ENCODE measurements at regions not wholly inside any gene's neighbourhood (a gene's known extent, or its start where the extent isn't known, plus 50 kb on each side); places are given as distances from the start of the nearest gene placed in this dataset.
A peak's percentile ranks its signal among the peaks of the same experiment; 100 is the strongest.
"Not testable (repeated sequence)": the region's sequence is repeated elsewhere in the genome, so short reads cannot be mapped to it uniquely, and the experiment has no call there.

DNA sequence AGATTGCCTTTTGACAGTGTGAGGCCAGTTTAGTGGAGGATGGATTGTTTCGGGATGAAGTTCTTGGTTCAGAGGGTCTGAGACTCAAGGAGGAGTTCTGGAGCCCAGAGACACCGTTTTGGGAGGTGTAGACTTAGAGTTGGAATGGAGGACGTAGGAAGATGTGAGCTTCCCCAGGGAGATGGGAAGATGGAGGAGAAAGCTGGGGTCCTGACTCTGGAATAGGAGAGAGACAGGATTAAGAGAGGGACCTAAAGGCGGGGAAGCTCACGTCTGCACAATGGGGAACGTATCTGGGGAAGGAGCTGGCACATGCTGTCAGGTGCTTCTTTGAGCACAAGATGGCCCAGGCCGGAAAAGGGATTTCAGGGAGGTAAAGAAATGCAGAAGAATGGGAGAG, 71.3 kb upstream of the CLDN5 start:
- Mint-ChIP-seq H3K9me3 (no peaks in the 10 kb centered on the region), H3K4me1 (ENCODE audit: low read depth) (peaks cover 25% of the 10 kb centered on the region), H3K36me3 (ENCODE audit: low read depth) (peaks cover 3% of the 10 kb centered on the region), H3K4me3 (no peak overlapping the region), H3K27me3 (ENCODE audit: low read depth) (no peaks in the 10 kb centered on the region), H3K27ac (peak overlapping the region; percentile 21)

DNA sequence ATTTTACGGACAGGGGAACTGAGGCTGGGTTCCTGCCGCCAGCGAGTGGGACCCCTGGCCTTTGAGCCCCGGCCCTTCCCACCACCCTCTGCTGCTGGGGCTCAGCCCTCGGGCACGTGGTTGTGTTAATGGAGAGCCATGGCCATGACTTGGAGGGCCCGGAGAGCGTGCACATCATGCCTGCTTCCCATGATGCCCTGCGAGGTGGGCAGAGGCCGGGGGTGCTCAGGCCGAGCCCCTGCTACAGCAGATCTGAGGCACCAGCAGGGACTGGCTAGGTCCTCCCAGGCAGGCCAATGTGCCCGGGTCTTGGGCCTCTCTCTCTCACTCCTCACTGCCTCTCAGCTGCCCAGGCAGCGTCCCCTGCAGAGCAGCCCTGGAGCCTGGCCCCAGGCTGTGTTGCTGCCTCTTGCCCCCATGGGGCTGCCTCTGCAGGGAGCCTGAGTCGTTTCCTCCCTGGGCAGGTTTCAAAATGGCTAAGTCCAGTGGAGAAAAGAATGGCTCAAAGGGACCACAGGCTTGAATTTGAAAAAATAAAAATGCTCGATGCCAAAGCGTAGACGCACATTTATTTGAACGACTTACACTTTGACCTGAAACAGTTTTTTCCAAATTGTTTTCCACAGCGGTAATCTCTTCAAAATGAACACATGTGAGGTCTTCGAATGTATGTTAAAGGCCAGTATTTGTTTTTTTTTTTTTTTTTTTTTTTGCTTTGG, 72.6 kb upstream of the CLDN5 start:
- Mint-ChIP-seq H3K27me3 (ENCODE audit: low read depth) (no peaks in the 10 kb centered on the region), H3K9me3 (no peaks in the 10 kb centered on the region), H3K4me1 (ENCODE audit: low read depth) (peaks cover 25% of the 10 kb centered on the region), H3K27ac (peak overlapping the region; percentile 89), H3K4me3 (peak overlapping the region; percentile 66), H3K36me3 (ENCODE audit: low read depth) (peaks cover 3% of the 10 kb centered on the region)

DNA sequence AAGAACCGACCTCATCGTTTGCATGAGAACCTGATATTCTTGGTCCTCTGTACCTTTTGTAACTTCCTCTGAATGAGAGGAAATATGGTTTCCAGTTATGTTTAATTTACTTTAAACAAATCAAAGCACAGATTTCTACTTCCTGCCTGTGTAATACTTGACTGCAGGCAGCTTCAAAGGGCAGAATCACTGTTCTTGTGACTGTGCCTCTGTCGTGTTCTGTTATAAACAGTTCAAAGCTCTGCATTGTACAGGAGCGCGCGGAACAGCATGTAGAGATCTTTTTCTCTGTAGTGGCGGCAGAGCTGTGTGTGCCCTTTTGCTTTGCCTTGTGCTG, 73.2 kb upstream of the CLDN5 start:
- Mint-ChIP-seq H3K27me3 (ENCODE audit: low read depth) (no peaks in the 10 kb centered on the region), H3K9me3 (no peaks in the 10 kb centered on the region), H3K4me1 (ENCODE audit: low read depth) (peaks cover 25% of the 10 kb centered on the region), H3K36me3 (ENCODE audit: low read depth) (peaks cover 3% of the 10 kb centered on the region), H3K27ac (peak overlapping the region; percentile 89), H3K4me3 (peak overlapping the region; percentile 66)

DNA sequence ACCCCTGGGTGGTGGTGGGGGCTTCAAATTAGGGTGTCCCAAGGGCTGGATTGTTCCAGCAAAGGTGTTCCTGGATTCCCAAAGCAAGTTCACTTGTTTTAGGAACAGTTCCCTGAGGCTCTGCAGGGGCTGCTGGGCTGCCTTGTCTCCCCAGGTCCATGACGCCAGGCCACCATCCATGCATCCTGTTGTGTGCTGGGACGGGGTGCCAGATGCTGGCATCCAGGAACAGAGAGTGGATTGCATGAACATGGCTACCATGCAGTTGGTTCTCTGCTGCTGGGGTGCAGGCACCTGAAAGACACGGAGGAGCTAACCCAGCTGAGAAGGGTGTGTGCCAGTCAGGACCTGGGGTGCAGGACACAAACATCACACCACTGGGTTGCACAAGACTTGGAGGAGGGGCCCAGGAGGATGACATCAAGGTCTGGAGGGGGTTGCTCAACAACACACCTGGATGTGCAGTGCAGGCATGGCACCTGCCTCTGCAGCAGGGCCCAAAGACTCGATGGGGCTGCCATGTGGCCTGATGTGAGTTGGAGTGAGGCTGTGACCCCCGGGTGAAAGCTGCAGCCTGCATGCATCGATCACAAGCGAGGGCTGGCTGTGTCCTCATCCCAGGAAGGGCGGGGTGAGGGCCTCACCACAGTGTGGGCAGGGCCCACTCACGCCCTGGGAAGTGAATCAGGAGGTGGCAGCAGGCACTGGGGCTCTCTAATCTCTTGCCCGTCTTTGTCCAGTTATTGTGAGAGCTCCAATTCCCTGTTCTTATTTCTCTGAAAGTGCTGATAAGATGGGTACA, 74.0 kb upstream of the CLDN5 start:
- Mint-ChIP-seq H3K36me3 (ENCODE audit: low read depth) (peaks cover 3% of the 10 kb centered on the region), H3K4me1 (ENCODE audit: low read depth) (peaks cover 32% of the 10 kb centered on the region), H3K9me3 (no peaks in the 10 kb centered on the region), H3K27me3 (ENCODE audit: low read depth) (no peaks in the 10 kb centered on the region), H3K27ac (peak overlapping the region; percentile 66), H3K4me3 (peak overlapping the region; percentile 31)

DNA sequence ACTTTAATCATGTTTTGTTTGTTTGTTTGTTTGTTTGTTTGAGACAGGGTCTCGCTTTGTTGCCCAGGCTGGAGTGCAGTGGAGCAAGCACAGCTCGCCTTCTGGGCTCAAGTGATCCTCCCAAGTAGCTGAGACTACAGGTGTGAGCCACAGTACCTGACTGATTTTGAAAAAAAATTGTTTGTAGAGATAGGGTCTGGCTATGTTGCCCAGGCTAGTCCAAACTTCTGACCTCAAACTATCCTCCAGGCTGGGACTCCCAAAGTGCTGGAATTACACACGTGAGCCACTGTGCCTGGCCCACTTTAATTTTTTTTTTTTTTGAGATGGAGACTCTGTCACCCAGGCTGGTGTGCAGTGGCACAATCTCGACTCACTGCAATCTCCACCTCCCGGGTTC, 74.8 kb upstream of the CLDN5 start:
- Mint-ChIP-seq H3K27me3 (ENCODE audit: low read depth) (no peaks in the 10 kb centered on the region), H3K27ac (peak overlapping the region; percentile 57), H3K4me3 (no peak overlapping the region), H3K4me1 (ENCODE audit: low read depth) (peaks cover 32% of the 10 kb centered on the region), H3K36me3 (ENCODE audit: low read depth) (peaks cover 3% of the 10 kb centered on the region), H3K9me3 (no peaks in the 10 kb centered on the region)

DNA sequence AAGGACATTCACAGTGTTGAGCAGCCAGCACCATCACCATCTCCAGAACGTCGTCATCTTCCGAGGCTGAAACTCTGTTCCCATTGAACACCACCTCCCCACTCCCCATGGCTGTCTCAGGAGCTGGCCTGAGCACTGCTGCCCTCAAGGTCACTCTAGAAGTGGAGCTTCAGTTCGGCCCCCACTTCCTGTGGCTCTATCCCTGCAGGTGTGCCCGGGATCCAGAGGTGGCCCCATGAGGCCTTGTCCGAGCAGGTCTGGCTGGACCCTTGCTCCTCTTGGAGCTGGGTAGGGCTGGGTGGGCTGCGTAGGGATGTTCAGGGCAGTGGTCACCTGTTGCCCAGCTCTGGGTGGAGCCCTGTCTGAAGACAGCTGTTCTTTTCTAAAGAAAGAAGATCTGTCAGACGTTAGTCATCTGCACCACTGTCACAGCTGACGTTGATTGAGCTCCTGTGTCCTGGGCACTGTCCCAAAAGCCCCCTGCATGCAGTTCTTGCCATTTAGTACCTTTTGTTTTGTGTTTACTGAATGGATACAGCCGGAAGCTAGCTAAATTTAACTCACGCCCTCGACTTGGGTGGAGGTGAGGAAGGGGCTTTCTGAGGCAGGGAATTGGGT, 75.5 kb upstream of the CLDN5 start:
- Mint-ChIP-seq H3K4me1 (ENCODE audit: low read depth) (peaks cover 36% of the 10 kb centered on the region), H3K4me3 (no peak overlapping the region), H3K9me3 (no peaks in the 10 kb centered on the region), H3K36me3 (ENCODE audit: low read depth) (peaks cover 3% of the 10 kb centered on the region), H3K27ac (no peak overlapping the region), H3K27me3 (ENCODE audit: low read depth) (no peaks in the 10 kb centered on the region)

DNA sequence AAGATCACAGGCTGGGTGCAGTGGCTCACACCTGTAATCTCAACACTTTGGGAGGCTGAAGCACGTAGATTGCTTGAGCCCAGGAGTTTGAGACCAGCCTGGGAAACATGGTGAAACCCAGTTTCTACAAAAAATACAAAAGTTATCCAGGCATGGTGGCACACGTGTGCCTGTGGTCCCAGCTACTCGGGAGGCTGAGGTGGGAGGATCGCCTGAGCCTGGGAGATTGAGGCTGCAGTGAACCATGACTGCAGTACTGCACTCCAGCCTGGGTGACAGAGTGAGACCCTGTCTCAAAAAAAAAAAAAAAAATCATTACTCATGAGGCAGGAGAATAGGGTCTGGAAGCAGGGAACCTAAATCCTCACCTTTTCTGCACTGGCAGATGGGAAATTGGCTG, 79.1 kb upstream of the CLDN5 start:
- H3K36me3 Mint-ChIP-seq (ENCODE audit: low read depth); H3K4me3 Mint-ChIP-seq; H3K9me3 Mint-ChIP-seq; H3K27ac Mint-ChIP-seq; H3K27me3 Mint-ChIP-seq (ENCODE audit: low read depth): not testable (repeated sequence)
- peaks cover 42% of the 10 kb centered on the region for H3K4me1 Mint-ChIP-seq (ENCODE audit: low read depth)

DNA sequence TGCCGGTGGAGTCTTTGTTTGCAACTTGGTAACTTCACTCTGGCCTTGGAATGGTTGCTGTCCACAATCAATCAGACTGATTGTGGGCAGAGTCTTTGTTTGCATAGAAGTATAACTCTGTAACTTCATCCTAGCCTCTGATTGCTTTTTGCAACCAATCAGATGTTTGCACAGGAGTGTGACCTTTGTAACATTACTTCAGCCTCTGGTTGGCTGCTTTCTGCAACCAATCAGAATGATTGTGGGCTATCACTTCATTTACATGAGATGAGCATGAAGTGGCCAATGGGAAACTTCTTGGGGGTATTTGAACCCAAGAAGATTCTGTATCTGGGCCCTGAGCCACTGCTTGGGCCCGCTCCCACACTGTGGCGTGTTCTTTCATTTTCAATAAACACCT, 79.6 kb upstream of the CLDN5 start:
- H3K36me3 Mint-ChIP-seq (ENCODE audit: low read depth): no peaks in the 10 kb centered on the region
- H3K4me1 Mint-ChIP-seq (ENCODE audit: low read depth): peaks cover 42% of the 10 kb centered on the region
- no peaks in the 10 kb centered on the region for H3K9me3 Mint-ChIP-seq
- no peaks in the 10 kb centered on the region for H3K27me3 Mint-ChIP-seq (ENCODE audit: low read depth)
- no peak overlapping the region for H3K27ac Mint-ChIP-seq
- H3K4me3 Mint-ChIP-seq: no peak overlapping the region

DNA sequence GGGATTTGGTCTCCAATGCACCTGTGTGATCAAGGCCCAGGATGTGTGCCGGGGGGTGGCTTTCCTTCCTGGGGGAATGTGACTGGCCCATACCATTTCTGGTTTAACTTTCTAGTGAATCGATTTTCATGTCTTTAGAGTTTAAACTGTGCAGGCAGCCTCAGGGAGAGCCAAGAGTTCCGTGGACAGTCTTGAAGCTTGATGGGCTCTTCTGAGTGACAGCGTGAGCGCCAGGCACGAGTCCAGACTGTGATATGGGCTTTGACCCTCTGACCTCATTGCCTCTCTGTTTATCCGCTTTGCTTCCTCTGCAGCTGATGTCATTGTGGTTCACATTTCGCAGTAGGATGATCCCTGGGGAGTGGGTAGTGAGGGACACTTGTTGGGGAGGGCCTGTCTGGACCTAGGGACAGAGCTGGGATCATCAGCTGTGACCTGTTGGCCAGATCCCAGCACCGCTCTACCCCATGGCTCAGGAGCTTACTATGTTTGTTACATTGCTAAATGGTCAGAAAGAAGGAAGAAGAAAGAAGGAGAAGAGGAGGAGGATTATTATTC, 80.6 kb upstream of the CLDN5 start:
- H3K27ac Mint-ChIP-seq: no peak overlapping the region
- no peaks in the 10 kb centered on the region for H3K9me3 Mint-ChIP-seq
- peaks cover 43% of the 10 kb centered on the region for H3K4me1 Mint-ChIP-seq (ENCODE audit: low read depth)
- H3K4me3 Mint-ChIP-seq: no peak overlapping the region
- H3K27me3 Mint-ChIP-seq (ENCODE audit: low read depth): no peaks in the 10 kb centered on the region
- H3K36me3 Mint-ChIP-seq (ENCODE audit: low read depth): no peaks in the 10 kb centered on the region

DNA sequence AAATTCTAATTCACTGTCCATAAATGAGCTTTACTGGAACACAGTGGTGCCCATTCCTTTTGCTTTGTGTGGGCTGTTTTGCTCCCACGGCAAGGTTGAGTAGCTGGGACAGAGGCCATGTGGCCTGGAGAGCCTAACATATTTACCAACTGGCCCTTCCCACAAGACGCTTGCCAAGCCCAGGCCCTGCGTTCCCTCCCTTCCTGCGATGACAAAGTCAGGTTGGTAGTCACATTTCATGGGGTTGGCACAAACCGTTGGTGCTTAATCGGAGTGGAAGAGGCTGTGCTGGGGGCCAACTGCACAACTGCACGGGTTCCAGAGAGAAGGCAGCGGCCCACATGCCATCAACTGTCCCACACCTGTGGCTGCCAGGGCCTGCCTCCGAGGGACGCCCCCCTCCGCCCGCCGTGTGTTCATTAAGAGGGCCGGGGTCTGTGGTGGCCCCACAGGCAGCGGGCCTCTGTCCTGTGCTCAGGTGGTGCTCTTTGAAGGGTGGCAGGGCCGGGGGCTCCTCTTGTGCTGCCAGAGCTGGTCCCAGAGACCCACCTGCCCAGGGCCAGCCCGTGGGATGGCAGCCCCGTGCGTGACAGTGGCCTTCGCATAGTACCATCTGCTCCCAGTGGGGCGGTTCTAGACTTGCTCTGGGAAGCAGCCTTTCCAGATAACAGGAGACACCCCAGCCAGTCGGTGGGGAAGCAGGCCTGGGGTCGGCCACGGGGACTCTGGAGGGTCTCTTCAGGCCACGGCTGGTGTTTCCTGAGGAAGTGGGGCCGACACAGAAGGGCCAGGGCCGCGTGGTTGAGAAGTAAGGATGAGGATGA, 81.5 kb upstream of the CLDN5 start:
- Mint-ChIP-seq H3K4me1 (ENCODE audit: low read depth) (peaks cover 50% of the 10 kb centered on the region), H3K9me3 (no peaks in the 10 kb centered on the region), H3K27ac (no peak overlapping the region), H3K27me3 (ENCODE audit: low read depth) (no peaks in the 10 kb centered on the region), H3K36me3 (ENCODE audit: low read depth) (no peaks in the 10 kb centered on the region), H3K4me3 (no peak overlapping the region)

DNA sequence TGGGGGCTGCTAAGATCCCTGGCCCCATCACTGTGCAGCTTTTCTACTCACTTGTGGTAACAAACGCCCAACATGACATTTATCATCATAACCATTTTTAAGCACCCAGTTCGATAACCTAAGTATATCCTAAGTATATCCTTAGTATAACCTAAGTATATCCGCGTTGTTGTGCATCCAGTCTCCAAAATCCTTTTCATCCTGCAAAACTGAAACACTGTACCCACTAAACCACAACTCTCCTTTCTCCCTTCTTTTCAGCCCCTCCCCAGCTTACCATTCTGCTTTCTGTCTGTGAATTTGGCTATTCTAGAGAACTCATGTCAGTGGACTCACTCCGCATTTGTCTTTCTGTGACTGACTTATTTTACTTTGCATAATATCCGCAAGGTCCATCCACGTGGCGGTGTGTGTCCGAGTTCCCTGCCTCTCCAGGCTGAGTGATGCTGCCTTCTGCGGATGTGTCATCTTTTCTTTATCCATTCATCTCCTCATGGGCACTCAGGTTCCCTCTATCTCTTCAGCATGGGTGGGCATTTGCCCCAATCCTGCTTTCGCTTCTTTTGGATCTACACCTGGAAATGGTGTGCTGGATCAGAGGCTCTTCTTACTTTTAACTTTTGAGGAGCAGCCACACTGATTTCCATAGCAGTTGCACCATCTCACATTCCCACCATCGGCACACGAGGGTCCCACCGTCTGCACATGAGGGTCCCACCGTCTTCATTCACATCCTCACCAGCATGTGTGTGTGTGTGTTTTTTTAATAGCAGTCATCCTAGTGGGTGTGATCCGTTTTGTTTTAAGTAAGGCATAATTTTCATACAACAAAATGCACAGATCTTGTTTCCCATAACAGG, 82.4 kb upstream of the CLDN5 start:
- Mint-ChIP-seq H3K4me1 (ENCODE audit: low read depth) (peaks cover 56% of the 10 kb centered on the region), H3K4me3 (peak overlapping the region; percentile 44), H3K36me3 (ENCODE audit: low read depth) (no peaks in the 10 kb centered on the region), H3K27ac (peak overlapping the region; percentile 75), H3K9me3 (no peaks in the 10 kb centered on the region), H3K27me3 (ENCODE audit: low read depth) (no peaks in the 10 kb centered on the region)

DNA sequence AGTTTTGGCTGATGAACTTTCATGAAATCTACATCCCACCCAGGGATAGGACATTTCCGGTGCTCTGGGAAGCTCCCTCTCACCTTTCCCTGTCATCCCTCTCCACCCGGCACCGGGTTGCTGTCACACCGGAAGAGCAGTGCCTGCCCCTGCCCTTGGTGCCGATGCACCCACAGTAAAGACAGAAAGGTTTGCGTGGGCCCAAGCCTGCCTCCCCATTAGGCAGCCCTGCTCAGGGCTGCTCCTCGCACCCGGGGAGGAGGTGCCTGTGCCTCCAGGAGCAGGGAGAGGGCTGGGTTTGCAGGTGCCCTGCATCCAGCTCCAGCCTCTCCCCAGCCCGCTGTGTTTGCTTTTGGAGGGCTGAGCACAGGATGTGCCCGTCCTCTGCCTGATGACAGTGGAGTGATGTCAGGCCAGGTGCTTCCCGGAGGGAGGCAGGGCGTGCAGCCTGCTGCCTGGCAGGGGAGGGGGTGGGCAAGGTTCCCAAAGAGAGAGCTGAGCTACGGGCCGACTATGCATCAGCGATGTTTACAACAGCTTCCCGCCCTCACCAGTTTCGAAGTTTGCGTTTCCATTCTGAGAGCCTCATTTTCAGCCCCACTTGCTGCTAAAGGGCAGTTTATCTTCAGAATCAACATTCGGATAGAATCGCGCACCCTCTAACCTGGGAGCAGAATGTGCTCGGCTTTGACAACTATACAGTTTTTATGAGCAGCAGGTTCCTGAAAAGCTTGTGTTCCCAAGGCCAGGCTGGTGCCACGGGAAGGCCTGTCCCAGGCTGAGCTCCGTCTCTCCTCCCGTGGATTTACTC, 83.2 kb upstream of the CLDN5 start:
- H3K4me1 Mint-ChIP-seq (ENCODE audit: low read depth): peaks cover 56% of the 10 kb centered on the region

More for the DNA sequence above, 83.2 kb upstream of the CLDN5 start:
- no peaks in the 10 kb centered on the region for H3K36me3 Mint-ChIP-seq (ENCODE audit: low read depth)
- peak overlapping the region; percentile 75 for H3K27ac Mint-ChIP-seq
- no peaks in the 10 kb centered on the region for H3K9me3 Mint-ChIP-seq
- H3K4me3 Mint-ChIP-seq: peak overlapping the region; percentile 44
- no peaks in the 10 kb centered on the region for H3K27me3 Mint-ChIP-seq (ENCODE audit: low read depth)
